ENCODE measurements at regions not wholly inside any gene's neighbourhood (a gene's known extent, or its start where the extent isn't known, plus 50 kb on each side); places are given as distances from the start of the nearest gene placed in this dataset.
A peak's percentile ranks its signal among the peaks of the same experiment; 100 is the strongest.

- no peaks in the 10 kb centered on the region for H3K9me3 ChIP-seq
- TF ChIP-seq POLR2AphosphoS5 (IDR thresholded peaks at IDR 0.05): no peak
- TF ChIP-seq, protein P1, sequence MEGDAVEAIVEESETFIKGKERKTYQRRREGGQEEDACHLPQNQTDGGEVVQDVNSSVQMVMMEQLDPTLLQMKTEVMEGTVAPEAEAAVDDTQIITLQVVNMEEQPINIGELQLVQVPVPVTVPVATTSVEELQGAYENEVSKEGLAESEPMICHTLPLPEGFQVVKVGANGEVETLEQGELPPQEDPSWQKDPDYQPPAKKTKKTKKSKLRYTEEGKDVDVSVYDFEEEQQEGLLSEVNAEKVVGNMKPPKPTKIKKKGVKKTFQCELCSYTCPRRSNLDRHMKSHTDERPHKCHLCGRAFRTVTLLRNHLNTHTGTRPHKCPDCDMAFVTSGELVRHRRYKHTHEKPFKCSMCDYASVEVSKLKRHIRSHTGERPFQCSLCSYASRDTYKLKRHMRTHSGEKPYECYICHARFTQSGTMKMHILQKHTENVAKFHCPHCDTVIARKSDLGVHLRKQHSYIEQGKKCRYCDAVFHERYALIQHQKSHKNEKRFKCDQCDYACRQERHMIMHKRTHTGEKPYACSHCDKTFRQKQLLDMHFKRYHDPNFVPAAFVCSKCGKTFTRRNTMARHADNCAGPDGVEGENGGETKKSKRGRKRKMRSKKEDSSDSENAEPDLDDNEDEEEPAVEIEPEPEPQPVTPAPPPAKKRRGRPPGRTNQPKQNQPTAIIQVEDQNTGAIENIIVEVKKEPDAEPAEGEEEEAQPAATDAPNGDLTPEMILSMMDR (IDR thresholded peaks at IDR 0.05): no peak
- TF ChIP-seq EP300 (IDR thresholded peaks at IDR 0.05): no peak
- TF ChIP-seq POLR2A (IDR thresholded peaks at IDR 0.05): no peak
- no peak overlapping the region for H3K27ac ChIP-seq
- no peak for DNase-seq
- 61 to 91% methylated on average over 4 of the region's 4 CpGs for WGBS, 2 donors
- ATAC-seq (ENCODE audit: low FRiP score in 2 of 2): no peak
- H3K4me1 ChIP-seq: no peaks in the 10 kb centered on the region
- H3K36me3 ChIP-seq: no peaks in the 10 kb centered on the region
- no peak overlapping the region for H3K4me3 ChIP-seq
- no peaks in the 10 kb centered on the region for H3K27me3 ChIP-seq
These were observed 289.5 kb downstream of the GLUD2 start for GRCh38 chrX:121336831-121337421.

DNA sequence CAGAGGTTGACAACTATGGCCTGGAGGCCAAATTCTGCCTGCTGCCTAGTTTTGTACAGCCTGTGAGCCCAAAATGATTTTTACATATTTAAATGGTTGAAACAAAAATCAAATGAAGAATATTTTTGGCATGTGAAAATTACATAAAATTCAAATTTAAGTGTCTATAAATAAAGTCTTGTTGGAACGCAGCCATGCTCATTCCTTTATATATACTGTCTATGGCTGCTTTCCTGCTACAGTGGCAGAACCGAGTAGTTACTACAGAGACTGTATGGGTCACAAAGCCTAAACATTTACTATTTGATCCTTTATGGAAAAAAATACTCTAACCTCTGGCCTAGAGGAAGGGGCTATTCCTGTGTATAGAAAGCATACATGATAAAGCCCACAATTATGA is 290.4 kb downstream of the GLUD2 start:
- no peaks in the 10 kb centered on the region for H3K27me3 ChIP-seq
- WGBS, 2 donors: 63 to 65% methylated on average over 2 of the region's 2 CpGs

DNA sequence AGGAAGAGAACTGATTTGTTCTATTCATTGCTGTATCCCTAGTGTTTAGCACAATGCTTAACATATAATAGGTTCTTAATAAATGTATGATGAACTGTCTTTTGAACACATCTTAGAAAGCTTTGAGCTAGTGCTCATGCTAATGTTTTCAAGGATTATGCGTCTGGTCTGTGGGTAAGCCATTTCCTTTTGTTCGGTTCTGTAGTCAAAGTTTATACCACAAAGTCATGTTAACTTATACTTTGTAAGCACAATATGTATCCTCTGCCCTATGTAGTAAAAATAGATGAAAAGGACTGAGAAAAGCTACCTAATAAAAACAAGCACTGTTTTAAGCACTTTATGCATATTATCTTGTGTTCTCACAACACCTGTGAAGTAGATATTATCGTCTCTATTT is 301.9 kb downstream of the GLUD2 start:
- H3K27ac ChIP-seq: no peak overlapping the region
- DNase-seq (no peak), ATAC-seq (ENCODE audit: low FRiP score in 2 of 2) (no peak)
- H3K36me3 ChIP-seq: no peaks in the 10 kb centered on the region
- H3K4me1 ChIP-seq: no peaks in the 10 kb centered on the region
- 69 to 83% methylated on average over 3 of the region's 3 CpGs for WGBS, 2 donors
- no peaks in the 10 kb centered on the region for H3K9me3 ChIP-seq
- TF ChIP-seq POLR2A (IDR thresholded peaks at IDR 0.05) (no peak), EP300 (IDR thresholded peaks at IDR 0.05) (no peak), POLR2AphosphoS5 (IDR thresholded peaks at IDR 0.05) (no peak)
- TF ChIP-seq, protein P1 (IDR thresholded peaks at IDR 0.05): no peak
- no peak overlapping the region for H3K4me3 ChIP-seq
- no peaks in the 10 kb centered on the region for H3K27me3 ChIP-seq

More for the DNA sequence above, 290.4 kb downstream of the GLUD2 start:
- no peaks in the 10 kb centered on the region for H3K4me1 ChIP-seq
- TF ChIP-seq POLR2A (IDR thresholded peaks at IDR 0.05) (no peak), EP300 (IDR thresholded peaks at IDR 0.05) (no peak), POLR2AphosphoS5 (IDR thresholded peaks at IDR 0.05) (no peak)
- TF ChIP-seq, protein P1 (IDR thresholded peaks at IDR 0.05): no peak
- DNase-seq (no peak), ATAC-seq (ENCODE audit: low FRiP score in 2 of 2) (no peak)
- no peaks in the 10 kb centered on the region for H3K36me3 ChIP-seq
- no peaks in the 10 kb centered on the region for H3K9me3 ChIP-seq
- H3K27ac ChIP-seq: no peak overlapping the region
- no peak overlapping the region for H3K4me3 ChIP-seq

- H3K4me3 ChIP-seq: no peak overlapping the region
- peak in 1 of 2 donors; percentile 35 for DNase-seq
- no peaks in the 10 kb centered on the region for H3K36me3 ChIP-seq
- ATAC-seq (ENCODE audit: low FRiP score in 2 of 2): no peak
- no peak overlapping the region for H3K27ac ChIP-seq
- H3K4me1 ChIP-seq: no peaks in the 10 kb centered on the region
- WGBS, 2 donors: 78 to 88% methylated on average over 17 to 22 of the region's 22 CpGs
- no peaks in the 10 kb centered on the region for H3K27me3 ChIP-seq
- H3K9me3 ChIP-seq: no peaks in the 10 kb centered on the region
- TF ChIP-seq, protein P1 (IDR thresholded peaks at IDR 0.05): no peak
- no peak for TF ChIP-seq EP300 (IDR thresholded peaks at IDR 0.05)
- TF ChIP-seq POLR2A (IDR thresholded peaks at IDR 0.05): no peak
- no peak for TF ChIP-seq POLR2AphosphoS5 (IDR thresholded peaks at IDR 0.05)
These were observed 308.9 kb downstream of the GLUD2 start for GRCh38 chrX:121356139-121356849.

DNA sequence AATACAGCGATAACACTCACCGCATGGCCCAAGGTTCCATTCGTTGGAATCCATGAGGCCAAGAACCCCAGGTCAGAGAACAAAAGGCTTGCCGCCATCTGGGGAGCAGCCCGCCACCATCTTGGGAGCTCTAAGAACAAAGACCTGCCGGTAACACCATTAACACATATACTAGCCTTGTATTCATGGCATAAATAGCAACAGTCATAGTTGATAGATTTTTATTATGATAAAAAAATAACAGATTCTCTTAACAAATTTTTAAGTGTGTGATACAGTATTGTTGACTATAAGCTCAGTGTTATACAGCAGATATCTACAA is 309.4 kb downstream of the GLUD2 start:
- WGBS, 2 donors: 83 to 93% methylated on average over 2 to 6 of the region's 6 CpGs

More for the DNA sequence above, 309.4 kb downstream of the GLUD2 start:
- no peak overlapping the region for H3K4me3 ChIP-seq
- no peaks in the 10 kb centered on the region for H3K27me3 ChIP-seq
- H3K4me1 ChIP-seq: no peaks in the 10 kb centered on the region
- H3K27ac ChIP-seq: no peak overlapping the region
- no peaks in the 10 kb centered on the region for H3K36me3 ChIP-seq
- ATAC-seq (ENCODE audit: low FRiP score in 2 of 2): no peak
- DNase-seq: no peak
- H3K9me3 ChIP-seq: no peaks in the 10 kb centered on the region
- no peak for TF ChIP-seq EP300 (IDR thresholded peaks at IDR 0.05)
- no peak for TF ChIP-seq POLR2AphosphoS5 (IDR thresholded peaks at IDR 0.05)
- TF ChIP-seq, protein P1 (IDR thresholded peaks at IDR 0.05): no peak
- no peak for TF ChIP-seq POLR2A (IDR thresholded peaks at IDR 0.05)
